ACC112 (cell line): ENCODE measurements at regions not wholly inside any gene's neighbourhood (a gene's known extent, or its start where the extent isn't known, plus 50 kb on each side); places are given as distances from the start of the nearest gene placed in this dataset.

Experiments used
- H2AFZ ChIP-seq: fragments of 200-600 bp; sonication (generic); one replicate; pipeline ENCODE4 v1.6.0; 2017; ENCODE audit warnings: antibody characterized with exemption, low read length; ENCODE audit not compliant: unreplicated experiment
- H3K27ac ChIP-seq: fragments of 200-600 bp; sonication (generic); 2 replicates; pipeline ENCODE4 v1.5.1; 2014; ENCODE audit warnings: low read depth, mild to moderate bottlenecking, antibody characterized with exemption, low read length, moderate library complexity
- H3K27me3 ChIP-seq: fragments of 200-600 bp; sonication (generic); 2 replicates; pipeline ENCODE4 v1.6.1; 2014; ENCODE audit warnings: mild to moderate bottlenecking, antibody characterized with exemption, low read length, moderate library complexity, mixed read lengths; ENCODE audit not compliant: insufficient read depth
- H3K36me3 ChIP-seq: fragments of 200-600 bp; sonication (generic); 2 replicates; pipeline ENCODE4 v1.6.1; 2016; ENCODE audit warnings: mild to moderate bottlenecking, antibody characterized with exemption, low read length, moderate library complexity, mixed read lengths; ENCODE audit not compliant: insufficient read depth
- H3K4me1 ChIP-seq: fragments of 200-600 bp; sonication (generic); one replicate; pipeline ENCODE4 v1.6.1; 2016; ENCODE audit warnings: low read length, mixed read lengths; ENCODE audit not compliant: insufficient read depth, unreplicated experiment, control insufficient read depth
- H3K4me3 ChIP-seq: fragments of 200-600 bp; sonication (generic); 2 replicates; pipeline ENCODE4 v1.5.1; 2014; ENCODE audit warnings: mild to moderate bottlenecking, low read depth, low read length
- H3K79me2 ChIP-seq: fragments of 200-600 bp; sonication (generic); one replicate; pipeline ENCODE4 v1.6.0; 2016; ENCODE audit warnings: low read length; ENCODE audit not compliant: control insufficient read depth, unreplicated experiment, insufficient read depth

GRCh38 chr16:13517841-13518240 is 402.1 kb upstream of the ERCC4 start:
- Histone ChIP-seq H3K4me1 (no peaks in the 10 kb centered on the region), H3K27me3 (no peaks in the 10 kb centered on the region), H3K27ac (no peak overlapping the region), H3K79me2 (no peaks in the 10 kb centered on the region), H3K4me3 (no peak overlapping the region), H3K36me3 (no peaks in the 10 kb centered on the region), H2AFZ (no peak overlapping the region)

- Histone ChIP-seq H3K79me2 (no peaks in the 10 kb centered on the region), H3K36me3 (no peaks in the 10 kb centered on the region), H3K27ac (no peak overlapping the region), H2AFZ (no peak overlapping the region), H3K4me1 (no peaks in the 10 kb centered on the region), H3K27me3 (no peaks in the 10 kb centered on the region), H3K4me3 (no peak overlapping the region)
These were observed 400.1 kb upstream of the ERCC4 start for GRCh38 chr16:13519871-13520270.

GRCh38 chr16:13521356-13521755 is 398.6 kb upstream of the ERCC4 start:
- no peaks in the 10 kb centered on the region for H3K79me2 ChIP-seq
- no peaks in the 10 kb centered on the region for H3K36me3 ChIP-seq
- no peak overlapping the region for H3K27ac ChIP-seq
- no peaks in the 10 kb centered on the region for H3K27me3 ChIP-seq
- no peak overlapping the region for H3K4me3 ChIP-seq
- no peak overlapping the region for H2AFZ ChIP-seq
- H3K4me1 ChIP-seq: no peaks in the 10 kb centered on the region

- no peaks in the 10 kb centered on the region for H3K27me3 ChIP-seq
- H3K4me1 ChIP-seq: no peaks in the 10 kb centered on the region
- no peaks in the 10 kb centered on the region for H3K36me3 ChIP-seq
- no peak overlapping the region for H3K4me3 ChIP-seq
- no peak overlapping the region for H2AFZ ChIP-seq
- no peak overlapping the region for H3K27ac ChIP-seq
- H3K79me2 ChIP-seq: no peaks in the 10 kb centered on the region
These were observed 392.6 kb upstream of the ERCC4 start for GRCh38 chr16:13527332-13527731.

- Histone ChIP-seq H2AFZ (no peak overlapping the region), H3K79me2 (no peaks in the 10 kb centered on the region), H3K27me3 (no peaks in the 10 kb centered on the region), H3K4me3 (no peak overlapping the region), H3K4me1 (no peaks in the 10 kb centered on the region), H3K36me3 (no peaks in the 10 kb centered on the region), H3K27ac (no peak overlapping the region)
These were observed 391.3 kb upstream of the ERCC4 start for GRCh38 chr16:13528691-13529090.

- Histone ChIP-seq H3K4me3 (no peak overlapping the region), H2AFZ (no peak overlapping the region), H3K27ac (no peak overlapping the region), H3K79me2 (no peaks in the 10 kb centered on the region), H3K27me3 (no peaks in the 10 kb centered on the region), H3K36me3 (no peaks in the 10 kb centered on the region), H3K4me1 (no peaks in the 10 kb centered on the region)
These were observed 390.6 kb upstream of the ERCC4 start for GRCh38 chr16:13529193-13529982.

- H3K4me1 ChIP-seq: no peaks in the 10 kb centered on the region
- no peak overlapping the region for H3K27ac ChIP-seq
- H2AFZ ChIP-seq: no peak overlapping the region
- H3K4me3 ChIP-seq: no peak overlapping the region
- H3K36me3 ChIP-seq: no peaks in the 10 kb centered on the region
- no peaks in the 10 kb centered on the region for H3K79me2 ChIP-seq
- H3K27me3 ChIP-seq: no peaks in the 10 kb centered on the region
These were observed 379.2 kb upstream of the ERCC4 start for GRCh38 chr16:13540771-13541170.

GRCh38 chr16:13542284-13542683 is 377.7 kb upstream of the ERCC4 start:
- Histone ChIP-seq H3K27ac (no peak overlapping the region), H3K36me3 (no peaks in the 10 kb centered on the region), H3K79me2 (no peaks in the 10 kb centered on the region), H3K4me1 (no peaks in the 10 kb centered on the region), H2AFZ (no peak overlapping the region), H3K27me3 (no peaks in the 10 kb centered on the region), H3K4me3 (no peak overlapping the region)

- H3K4me3 ChIP-seq: no peak overlapping the region
- no peak overlapping the region for H3K27ac ChIP-seq
- no peaks in the 10 kb centered on the region for H3K36me3 ChIP-seq
- no peaks in the 10 kb centered on the region for H3K4me1 ChIP-seq
- no peaks in the 10 kb centered on the region for H3K27me3 ChIP-seq
- no peaks in the 10 kb centered on the region for H3K79me2 ChIP-seq
- no peak overlapping the region for H2AFZ ChIP-seq
These were observed 376.1 kb upstream of the ERCC4 start for GRCh38 chr16:13543850-13544249.

GRCh38 chr16:13545271-13545670 is 374.7 kb upstream of the ERCC4 start:
- H3K4me3 ChIP-seq: no peak overlapping the region
- no peaks in the 10 kb centered on the region for H3K36me3 ChIP-seq
- H3K27ac ChIP-seq: no peak overlapping the region

GRCh38 chr16:13550254-13550653 is 369.7 kb upstream of the ERCC4 start:
- Histone ChIP-seq H3K79me2 (no peaks in the 10 kb centered on the region), H3K27me3 (no peaks in the 10 kb centered on the region), H3K27ac (no peak overlapping the region), H3K4me3 (no peak overlapping the region), H3K36me3 (no peaks in the 10 kb centered on the region), H3K4me1 (no peaks in the 10 kb centered on the region), H2AFZ (no peak overlapping the region)

More at GRCh38 chr16:13545271-13545670, 374.7 kb upstream of the ERCC4 start:
- H3K4me1 ChIP-seq: no peaks in the 10 kb centered on the region
- no peaks in the 10 kb centered on the region for H3K27me3 ChIP-seq
- no peak overlapping the region for H2AFZ ChIP-seq
- no peaks in the 10 kb centered on the region for H3K79me2 ChIP-seq
